DMS114 treated with DMSO at 0.1 percent for 48 hours (cell line): ENCODE measurements at regions not wholly inside any gene's neighbourhood (a gene's known extent, or its start where the extent isn't known, plus 50 kb on each side); places are given as distances from the start of the nearest gene placed in this dataset.
A peak's percentile ranks its signal among the peaks of the same experiment; 100 is the strongest.
"Not testable (repeated sequence)": the region's sequence is repeated elsewhere in the genome, so short reads cannot be mapped to it uniquely, and the experiment has no call there.

Experiments
- DNase-seq: peaks from one replicate; lab custom pipeline; 2025; ENCODE audit not compliant: unreplicated experiment; lab: John Stamatoyannopoulos, UW

DNA sequence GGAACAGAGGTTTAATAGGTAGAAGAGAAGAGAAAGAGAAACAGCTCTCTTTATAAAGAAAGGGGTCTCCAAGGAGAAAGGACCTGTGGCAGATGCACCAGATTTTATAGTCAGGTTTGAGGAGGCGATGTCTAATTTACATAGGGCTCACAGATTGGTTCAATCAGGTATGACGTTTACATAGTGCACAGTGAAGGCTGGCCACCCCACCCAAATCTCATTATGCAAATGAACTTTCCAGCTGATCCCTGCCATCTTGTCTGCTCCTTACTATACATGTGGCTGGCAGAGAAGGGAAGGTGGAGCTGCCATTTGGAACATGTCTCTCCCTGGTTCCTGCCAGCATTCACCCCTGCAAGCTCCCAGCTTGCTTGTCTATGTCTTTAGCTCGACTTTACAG lies 557.8 kb downstream of the SUCLG1 start:
- DNase-seq = no peak

DNA sequence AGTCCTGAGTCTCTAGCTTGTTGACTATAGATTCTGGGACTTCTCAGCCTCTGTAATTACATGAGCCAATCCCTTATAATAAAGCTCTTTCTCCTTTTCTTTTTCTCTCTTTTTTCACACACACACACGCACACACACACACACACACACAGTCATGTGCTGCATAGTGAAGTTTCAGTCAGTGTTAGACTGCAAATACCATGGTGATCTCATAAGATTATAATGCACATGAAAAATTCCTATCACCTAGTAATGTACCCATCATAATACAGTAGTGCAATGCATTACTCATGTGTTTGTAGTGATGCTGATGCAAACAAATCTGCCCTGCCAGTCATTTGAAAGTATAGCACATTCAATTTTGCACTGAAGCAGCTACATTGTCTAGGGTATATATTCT lies 558.2 kb downstream of the SUCLG1 start:
- no peak for DNase-seq

DNA sequence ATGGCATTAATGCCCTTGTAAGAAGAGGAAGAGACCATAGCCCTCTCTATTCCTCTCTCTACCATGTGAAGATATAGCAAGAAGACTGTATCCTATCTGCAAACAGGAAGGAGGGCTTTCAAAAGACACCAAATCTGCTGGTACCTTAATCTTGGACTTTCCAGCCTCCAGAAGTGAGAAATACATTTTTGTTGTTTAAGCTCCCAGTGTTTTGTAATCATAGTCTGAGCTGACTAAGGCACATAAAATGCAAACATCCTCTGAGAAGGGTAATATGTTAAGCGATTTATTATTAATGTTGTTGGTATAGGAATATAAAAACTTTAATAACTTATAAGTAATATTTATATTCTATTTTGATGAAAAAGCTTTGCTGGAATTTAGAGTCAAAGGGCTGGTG lies 559.8 kb downstream of the SUCLG1 start:
- no peak for DNase-seq

DNA sequence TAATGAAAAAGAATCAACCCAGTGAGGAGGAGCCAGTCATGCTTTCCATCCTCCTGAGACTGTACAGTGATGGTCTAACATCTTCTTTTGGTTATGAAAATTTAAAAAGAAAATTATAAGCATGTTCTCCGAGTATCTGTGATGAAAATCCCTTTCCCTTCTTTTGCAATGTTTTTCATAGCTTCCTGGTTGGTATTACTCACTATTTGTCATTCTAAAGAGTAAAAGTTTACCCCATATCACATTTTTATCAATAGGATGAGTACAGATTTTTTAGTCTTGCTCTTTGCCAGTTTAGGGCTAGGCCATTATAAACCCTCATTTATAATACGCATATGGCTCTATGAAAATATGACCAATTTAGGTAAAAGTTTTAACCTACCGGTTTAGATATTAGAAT lies 564.1 kb downstream of the SUCLG1 start:
- DNase-seq = no peak

DNA sequence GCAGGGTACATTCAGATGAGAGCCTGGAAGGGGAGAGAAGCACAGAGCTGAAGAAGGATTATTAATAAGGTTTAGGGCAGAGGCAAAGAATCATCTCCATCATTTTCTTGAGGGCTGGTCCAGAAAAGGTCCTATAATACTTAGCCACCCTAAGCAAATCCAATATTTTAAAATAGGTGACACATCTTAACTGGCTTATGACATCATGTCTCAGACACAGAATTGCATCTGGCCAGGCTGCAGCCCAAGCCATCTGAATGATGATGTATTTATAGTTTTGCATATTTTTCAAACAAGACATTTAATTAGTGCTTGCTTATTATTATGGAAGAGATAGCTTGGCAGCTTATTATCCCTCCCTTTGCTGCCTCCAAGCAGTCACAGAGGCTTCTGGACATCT lies 571.3 kb downstream of the SUCLG1 start:
- DNase-seq = no peak

DNA sequence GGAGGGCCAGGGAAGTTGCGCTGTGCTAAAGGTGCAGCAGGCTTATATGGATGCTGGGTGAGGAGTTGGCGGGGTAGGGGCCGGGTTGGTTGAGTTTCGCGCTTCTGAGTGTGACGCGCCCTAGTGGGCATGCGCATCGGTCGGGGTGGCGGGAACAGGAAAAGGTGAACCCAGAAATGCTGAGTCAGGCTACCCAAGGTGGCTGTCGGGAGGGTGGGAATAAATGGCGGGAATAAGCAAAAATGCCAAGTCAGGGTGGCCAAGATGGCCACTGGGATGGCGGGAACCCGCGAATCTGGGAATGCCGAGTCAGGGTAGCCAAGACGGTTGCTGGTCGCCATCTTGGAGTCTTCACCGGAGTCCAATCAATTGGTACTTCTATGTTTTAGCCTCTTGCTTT lies 580.0 kb downstream of the SUCLG1 start:
- DNase-seq = no peak

DNA sequence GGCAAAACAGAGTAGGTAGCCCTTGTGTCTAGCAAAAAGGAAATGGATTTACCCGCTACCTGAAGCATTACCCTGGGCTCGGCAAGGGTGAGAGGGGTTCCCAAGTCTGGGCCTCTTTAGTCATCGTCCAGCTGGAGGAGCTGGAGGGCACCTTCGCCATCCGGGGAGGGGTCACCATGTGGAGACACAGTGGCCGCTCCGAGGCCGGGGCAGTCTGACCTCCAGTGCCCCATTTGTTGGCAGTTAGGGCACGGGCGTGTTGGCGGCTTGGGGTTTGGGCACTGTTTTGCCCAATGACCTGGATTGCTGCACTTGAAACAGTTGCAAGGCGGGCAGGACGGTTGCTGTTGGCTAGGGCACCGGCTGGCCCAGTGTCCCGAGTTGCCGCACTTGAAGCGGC lies 581.8 kb downstream of the SUCLG1 start:
- not testable (repeated sequence) for DNase-seq

DNA sequence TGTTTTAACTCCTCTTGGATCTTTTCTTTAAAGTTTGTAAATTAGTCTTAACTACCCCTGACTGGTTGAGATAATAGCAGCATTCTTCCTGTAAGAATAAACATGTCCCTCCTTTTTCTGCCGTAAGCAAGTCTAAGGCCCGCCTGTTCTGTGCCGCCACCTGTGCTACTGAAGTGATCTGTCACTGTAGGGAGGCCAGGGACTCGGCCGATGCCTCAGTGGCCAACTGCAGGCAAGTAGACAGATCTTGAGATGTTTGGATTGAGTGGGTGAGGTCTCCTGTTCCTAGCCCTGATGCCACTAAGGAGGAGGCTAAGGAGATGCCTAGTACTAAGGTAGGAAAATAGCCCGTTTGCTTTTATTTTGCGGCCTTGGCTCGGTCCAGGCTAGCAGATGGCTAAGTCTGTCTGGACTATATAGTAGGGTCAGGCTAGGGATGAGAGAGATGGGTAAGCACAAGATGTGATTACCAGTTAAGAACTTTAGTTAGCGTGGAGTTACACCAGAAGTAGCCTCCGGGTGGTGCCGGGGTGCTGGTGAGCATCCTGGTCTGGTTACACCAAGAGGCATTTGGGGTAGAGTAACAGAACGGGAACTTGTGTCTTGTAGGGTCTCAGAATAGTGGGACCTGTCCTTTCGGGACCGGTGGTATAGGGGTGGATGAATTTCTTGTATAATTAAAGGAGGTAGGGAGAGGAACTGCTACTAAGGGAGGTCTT lies 584.2 kb downstream of the SUCLG1 start:
- DNase-seq = no peak

DNA sequence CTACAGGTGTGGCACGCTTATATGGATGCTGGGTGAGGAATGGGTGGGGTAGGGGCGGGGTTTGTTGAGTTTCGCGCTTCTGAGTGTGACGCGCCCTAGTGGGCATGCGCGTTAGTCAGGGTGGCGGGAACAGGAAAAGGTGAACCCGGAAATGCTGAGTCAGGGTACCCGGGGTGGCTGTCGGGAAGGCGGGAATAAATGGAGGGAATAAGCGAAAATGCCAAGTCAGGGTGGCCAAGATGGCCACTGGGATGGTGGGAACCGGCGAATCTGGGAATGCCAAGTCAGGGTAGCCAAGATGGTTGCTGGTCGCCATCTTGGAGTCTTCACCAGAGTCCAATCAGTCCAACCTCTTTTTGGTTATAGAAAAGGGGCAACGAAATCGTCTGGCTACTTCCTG lies 585.0 kb downstream of the SUCLG1 start:
- no peak for DNase-seq

DNA sequence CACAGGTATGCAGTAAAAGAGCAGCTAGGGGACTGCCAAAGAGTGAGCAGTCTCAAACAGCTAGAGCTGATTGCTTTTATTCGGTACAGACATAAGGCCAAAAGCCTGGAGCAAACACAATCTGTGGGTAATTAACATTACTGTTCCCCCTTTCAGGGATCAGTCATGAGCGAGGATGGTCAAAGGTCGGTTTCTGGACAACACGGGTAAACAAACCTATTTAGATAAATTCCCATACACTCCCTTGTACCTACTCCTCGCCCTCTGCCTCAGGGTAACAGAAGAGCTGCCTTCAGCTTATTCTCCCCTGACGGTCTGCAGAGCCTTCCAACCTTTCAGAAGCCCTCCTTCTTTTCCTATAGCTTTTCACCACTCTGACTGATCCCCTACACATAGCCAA lies 586.0 kb downstream of the SUCLG1 start:
- DNase-seq = no peak

DNA sequence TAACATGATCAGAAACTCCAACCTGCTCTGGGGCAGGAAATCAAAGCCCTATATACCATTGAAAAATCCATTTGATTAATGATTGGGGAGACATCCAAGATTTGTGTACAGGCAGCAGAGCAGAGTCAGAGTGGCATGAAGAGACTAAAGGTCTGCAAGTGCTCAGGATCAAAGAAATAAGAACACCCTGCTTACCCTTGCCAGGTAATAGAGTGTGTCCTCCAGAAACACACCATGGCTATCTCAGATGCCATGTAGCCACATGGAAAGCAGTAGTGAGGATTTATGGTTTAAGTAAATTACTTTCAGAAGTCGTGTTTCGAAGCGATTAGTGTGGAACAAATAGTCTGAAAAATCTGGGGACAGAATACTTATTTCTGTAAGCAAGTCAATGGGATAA lies 592.9 kb downstream of the SUCLG1 start:
- no peak for DNase-seq

DNA sequence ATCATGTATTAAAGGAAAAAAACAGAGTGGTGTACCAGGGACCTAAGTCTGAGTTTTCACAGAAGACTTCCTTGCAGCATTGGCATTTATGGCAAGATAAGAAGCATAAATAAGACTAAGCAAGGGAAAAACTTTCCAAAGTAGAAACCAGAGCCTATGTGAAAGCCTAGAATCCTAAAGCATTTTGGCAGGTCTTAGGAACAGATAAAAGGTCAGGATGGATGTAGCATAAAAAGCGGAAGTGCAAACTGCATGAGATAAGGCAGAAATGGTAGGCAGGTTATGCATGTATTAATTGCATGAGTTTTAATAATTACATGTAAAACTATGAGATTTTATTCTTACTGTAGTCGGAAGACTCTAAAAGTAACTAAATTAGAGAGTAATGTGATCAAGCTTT lies 596.5 kb downstream of the SUCLG1 start:
- DNase-seq = no peak

DNA sequence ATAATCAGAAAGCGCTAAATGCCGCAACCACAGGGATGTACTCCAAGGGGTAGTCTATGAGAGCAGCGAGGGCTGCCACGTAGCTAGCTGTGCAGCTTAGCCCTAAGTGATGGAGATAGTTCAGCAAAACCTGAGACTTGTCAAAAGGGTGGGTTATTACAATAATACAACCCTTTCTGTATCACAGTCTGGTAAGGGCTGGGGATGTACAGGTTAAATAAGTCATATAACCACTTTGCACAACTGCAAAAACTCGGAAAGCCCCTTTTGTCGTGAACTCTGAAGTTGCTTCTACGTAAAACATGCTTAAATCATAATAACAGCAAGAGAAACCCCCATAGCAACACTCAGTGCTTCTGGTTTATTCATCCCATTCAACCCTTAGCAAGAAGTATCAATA lies 598.8 kb downstream of the SUCLG1 start:
- DNase-seq = no peak

DNA sequence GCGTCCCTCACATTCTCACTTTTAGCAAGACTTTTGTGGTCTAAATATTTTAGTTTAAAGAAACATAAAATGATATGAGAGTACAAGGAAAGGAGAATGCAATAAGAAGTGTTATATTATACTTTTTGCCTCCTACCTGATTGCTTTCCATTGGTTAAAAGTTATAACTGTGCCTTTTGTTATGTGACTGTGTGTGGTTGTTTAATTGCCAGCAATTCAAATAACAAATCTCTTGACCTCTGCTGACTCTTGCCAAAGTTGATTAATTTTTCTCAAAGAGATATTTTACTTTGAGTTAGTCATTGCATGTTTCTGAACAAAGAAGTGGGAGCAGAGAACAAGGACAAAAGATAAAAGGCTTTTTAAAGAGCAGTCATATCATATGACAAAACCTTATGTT lies 599.5 kb downstream of the SUCLG1 start:
- DNase-seq = no peak

DNA sequence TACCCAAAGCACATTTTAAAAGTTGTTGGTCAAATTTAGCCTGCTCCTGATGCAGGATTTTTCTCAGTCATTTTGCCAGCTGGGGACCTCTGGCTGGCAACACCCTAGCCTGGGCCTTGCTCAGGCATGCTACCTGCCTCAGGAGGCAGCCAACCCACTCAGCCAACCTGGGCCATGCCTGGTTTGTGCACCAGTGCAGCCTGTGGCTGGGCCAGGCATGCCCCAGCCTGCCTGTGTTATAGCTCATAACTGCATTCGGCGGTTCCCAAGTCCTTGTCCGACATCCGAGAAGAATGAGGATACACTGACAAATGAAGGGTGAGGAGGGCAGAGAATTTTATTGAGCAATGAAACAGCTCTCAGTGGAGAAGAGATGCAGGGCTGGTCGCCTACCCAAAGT lies 608.0 kb downstream of the SUCLG1 start:
- DNase-seq = no peak

DNA sequence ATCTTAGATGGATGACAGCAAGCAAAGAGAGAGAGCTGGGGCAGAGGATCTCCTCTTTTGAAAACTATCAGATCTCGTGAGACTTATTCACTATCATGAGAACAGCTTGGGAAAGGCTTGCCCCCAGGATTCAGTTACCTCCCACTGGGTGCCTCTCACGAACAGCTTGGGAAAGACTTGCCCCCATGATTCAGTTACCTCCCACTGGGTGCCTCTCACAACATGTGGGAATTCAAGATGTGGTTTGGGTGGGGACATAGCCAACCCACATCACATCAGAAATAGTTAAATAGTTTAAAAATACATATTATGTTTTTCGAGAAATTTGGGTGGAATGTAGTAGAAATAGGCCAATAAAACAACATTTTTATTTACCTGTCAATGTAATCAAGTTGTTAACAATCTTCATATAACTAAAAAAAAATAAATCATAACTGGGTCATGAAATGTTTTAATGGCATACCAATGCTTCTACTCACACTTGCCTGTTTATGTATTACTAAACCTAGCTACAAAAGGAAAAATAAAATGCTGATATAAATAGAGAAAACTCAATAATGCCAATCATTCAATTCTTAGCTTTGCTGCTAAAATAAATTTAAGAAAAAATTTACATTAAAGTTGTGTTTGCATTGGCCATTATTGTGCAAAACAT lies 608.9 kb downstream of the SUCLG1 start:
- no peak for DNase-seq

DNA sequence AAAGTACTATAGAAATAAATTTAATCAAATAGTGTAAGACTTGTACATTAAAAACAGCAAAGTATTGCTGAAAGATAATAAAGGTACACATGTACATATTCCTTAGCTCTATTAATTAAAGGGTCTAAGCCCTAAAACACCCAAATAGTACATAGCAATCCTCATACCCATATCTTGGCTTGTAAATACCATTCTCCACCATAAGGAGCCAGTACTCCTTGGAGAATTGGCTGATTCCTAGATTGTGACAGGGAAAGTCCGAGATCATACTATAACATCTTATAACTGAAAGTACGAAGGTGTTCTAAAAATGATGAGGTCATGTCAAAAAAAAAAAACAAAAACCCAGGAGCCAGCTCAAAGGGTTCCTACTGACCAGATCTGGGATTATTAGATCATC lies 614.6 kb downstream of the SUCLG1 start:
- DNase-seq = peak; percentile 3

DNA sequence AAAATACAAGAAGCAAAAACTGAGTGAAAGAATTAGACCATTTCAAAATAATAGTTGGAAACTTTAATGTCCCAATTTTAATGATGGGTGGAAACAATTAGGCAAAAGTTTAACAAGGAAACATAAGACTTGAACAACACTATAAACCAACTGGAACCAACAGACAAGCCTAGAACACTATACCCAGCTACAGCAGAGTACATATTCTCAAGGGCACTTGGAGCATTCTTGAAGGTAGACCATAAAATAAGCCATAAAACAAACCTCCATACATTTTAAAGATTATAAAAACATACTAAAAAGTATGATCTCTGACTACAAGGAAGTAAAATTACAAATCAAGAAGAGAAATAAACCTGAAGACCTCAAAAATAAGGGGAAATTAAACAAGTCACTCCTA lies 616.7 kb downstream of the SUCLG1 start:
- DNase-seq = no peak

DNA sequence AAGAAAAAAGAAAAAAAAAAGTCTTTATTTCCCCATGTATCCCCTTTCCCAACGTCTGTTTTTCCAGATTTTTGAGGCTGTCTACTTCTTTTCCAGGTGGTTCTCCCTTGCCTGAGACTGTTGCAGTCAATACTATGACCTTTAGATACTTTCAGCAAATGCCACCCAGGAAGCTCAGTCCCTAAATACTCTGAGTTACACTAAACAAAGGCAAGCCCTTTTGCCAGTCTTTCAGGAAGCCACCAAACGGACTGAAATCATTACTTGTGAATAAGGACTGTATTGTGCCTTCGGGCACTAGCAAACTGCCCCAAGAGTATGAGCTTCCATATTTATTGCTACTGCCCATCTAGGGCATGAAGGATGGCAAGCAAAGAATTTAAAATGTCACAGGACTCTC lies 621.3 kb downstream of the SUCLG1 start:
- DNase-seq = no peak

DNA sequence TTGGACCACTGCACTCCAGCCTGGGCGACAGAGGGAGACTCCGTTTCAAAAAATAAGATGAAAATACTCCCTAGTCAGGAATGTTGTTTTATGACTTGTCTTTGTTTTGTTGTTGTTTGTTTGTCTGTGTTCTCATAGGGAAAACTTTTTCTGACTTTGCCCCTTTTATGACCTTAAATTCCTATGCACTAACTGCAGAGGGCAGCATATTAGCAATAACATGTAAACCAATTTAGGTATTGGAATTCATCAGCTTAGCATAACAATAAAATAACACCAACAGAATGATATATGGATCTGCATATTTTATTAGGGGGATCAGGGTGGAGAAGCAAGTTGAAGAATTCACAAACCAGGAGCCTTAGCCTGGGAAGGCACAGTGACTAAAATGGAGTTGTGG lies 631.5 kb downstream of the SUCLG1 start:
- no peak for DNase-seq

DNA sequence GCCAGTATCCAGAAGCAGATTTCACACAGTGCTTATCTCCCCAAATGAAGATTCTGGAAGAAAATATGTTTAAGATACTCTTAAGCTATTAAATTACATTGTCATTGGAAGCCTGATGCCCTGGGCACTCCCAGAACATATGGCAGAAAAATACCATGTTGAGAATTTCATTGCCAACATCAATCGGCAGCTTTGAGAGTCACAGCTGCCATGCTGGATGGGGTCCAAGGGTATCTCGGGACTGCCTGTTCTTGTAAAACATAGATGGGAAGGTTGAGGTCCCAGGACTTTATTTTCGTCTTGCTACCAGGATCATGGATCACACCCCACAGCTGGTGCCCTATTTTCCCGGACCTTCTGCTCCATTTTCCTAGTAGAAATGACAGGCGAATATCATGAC lies 632.5 kb downstream of the SUCLG1 start:
- no peak for DNase-seq

DNA sequence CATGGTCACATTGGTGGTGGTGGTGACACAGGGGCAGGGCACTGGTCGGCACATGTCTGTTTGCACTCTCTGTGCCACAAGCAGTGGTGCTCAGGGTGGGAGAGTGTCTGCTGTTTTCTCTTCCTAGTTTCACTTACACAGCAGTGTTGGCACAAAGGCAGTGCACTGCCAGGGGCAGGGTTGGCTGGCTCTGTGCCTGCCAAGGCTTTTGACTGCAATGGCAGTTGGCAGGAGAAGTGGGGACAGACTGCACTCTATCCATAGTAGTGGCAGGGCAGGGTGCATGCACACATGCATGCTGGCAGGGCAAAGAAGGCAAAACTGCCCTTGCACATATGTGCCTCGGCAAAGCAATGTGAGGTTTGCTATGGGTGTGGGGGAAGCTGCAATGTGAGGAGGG lies 635.9 kb downstream of the SUCLG1 start:
- no peak for DNase-seq

DNA sequence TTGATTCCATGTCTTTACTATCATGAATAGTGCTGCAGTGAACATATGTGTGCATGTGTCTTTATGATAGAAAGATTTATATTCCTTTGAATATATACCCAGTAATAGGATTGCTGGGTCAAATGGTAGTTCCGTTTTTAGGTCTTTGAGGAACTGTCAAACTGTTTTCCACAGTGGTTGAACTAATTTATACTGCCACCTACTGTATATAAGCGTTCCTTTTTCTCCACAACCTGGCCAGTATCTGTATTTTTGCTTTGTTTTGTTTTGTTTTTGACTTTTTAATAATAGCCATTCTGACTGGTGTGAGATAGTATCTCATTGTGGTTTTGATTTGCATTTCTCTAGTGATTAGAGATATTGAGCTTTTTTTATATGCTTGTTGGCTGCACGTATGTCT lies 641.6 kb downstream of the SUCLG1 start:
- peak; percentile 14 for DNase-seq
